AG10803 (cell line): ENCODE measurements at regions not wholly inside any gene's neighbourhood (a gene's known extent, or its start where the extent isn't known, plus 50 kb on each side); places are given as distances from the start of the nearest gene placed in this dataset.

Source experiments
- DNase-seq: peaks from one replicate; pipeline ENCODE4 v3.0.0; 2010; ENCODE audit warnings: low read depth
- H3K4me3 ChIP-seq: 2 replicates; pipeline ENCODE4 v1.5.1; 2011; ENCODE audit warnings: mild to moderate bottlenecking, low read length, control low read depth
- TF ChIP-seq, protein P1 (sequence below): conservative IDR thresholded peaks from 2 replicates; pipeline ENCODE4 v1.5.1; 2011; ENCODE audit warnings: mild to moderate bottlenecking, low read length, control low read depth, inconsistent platforms

DNA sequence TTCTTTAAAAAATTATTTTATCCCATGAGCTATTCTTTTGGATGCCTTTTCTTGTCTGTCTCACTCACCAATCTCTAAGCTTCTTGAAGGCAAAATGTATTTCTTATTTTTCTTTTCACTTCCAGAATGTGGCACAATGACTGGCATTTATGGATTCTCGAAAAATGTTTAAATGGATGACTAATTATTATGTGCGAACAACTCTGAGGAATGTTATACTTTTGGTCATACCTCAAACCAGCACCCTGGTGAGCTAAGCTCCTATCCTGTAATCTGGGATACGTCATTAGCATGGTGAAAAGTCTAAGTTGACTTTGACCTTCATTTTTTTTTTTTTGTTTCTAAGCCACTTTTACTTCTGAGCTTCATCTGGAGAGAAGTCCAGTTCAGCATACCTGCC is 214.0 kb upstream of the CEP162 start:
- H3K4me3 ChIP-seq = no peak overlapping the region
- DNase-seq = no peak
- TF ChIP-seq, protein P1, sequence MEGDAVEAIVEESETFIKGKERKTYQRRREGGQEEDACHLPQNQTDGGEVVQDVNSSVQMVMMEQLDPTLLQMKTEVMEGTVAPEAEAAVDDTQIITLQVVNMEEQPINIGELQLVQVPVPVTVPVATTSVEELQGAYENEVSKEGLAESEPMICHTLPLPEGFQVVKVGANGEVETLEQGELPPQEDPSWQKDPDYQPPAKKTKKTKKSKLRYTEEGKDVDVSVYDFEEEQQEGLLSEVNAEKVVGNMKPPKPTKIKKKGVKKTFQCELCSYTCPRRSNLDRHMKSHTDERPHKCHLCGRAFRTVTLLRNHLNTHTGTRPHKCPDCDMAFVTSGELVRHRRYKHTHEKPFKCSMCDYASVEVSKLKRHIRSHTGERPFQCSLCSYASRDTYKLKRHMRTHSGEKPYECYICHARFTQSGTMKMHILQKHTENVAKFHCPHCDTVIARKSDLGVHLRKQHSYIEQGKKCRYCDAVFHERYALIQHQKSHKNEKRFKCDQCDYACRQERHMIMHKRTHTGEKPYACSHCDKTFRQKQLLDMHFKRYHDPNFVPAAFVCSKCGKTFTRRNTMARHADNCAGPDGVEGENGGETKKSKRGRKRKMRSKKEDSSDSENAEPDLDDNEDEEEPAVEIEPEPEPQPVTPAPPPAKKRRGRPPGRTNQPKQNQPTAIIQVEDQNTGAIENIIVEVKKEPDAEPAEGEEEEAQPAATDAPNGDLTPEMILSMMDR = no peak

DNA sequence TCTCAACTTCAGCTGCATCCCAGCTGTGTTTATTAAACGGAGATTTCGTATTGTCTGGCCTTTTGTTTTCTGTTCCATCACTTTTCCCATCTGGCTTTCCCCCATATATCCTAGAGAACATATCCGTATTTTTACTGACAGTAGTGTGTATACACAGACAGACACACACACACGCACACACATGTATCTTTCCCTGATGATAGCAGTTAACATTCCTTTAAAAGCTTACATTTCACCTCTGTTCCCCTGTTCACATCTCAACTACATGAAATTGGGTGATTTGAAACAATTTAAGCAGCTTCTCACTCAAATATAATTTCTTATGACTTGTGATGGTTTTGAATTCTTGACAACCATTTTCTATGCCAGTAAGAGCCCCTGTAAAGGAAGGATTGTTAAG is 207.1 kb upstream of the CEP162 start:
- DNase-seq = no peak
- no peak overlapping the region for H3K4me3 ChIP-seq
- TF ChIP-seq, protein P1 = no peak

GRCh38 chr6:84432619-84433018 is 205.2 kb upstream of the CEP162 start:
- peak; percentile 36 for DNase-seq
- TF ChIP-seq, protein P1 = no peak
- H3K4me3 ChIP-seq = no peak overlapping the region

GRCh38 chr6:84428300-84428907 is 201.0 kb upstream of the CEP162 start:
- DNase-seq = peak; percentile 61
- TF ChIP-seq, protein P1 = peak; percentile 99

DNA sequence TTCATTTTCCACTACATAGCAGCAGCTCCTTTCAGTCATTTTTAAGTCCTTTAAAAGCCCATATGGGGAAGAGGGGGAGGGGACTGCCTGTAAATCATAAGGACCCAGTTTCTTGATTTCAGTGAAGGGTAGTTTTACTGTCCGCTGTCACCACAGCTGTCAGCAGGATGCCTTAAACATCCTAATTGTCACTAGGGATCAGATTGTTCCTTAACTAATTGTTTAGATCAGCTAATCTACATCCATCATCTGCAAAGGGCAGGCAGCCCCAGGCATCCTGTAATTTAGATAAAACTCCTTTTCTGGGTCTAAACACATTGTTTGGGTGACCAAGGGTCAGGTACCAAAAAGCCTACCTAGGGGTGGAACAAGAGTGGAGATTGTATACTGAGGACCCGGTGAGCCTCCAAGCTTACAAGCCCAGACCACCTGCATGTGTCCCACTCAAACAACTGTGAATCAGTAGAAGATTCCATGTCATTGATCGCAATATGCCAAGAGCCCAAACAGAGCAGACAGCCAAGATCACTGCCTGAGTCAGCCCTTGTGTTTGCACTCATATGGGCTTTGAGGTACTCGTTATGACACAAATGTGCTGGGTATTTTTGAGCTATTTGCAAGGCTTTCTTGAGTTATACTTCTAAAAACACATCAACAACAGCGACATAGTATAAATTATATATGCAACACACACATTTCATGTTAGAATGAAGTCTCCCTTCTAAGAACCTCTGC is 198.7 kb upstream of the CEP162 start:
- no peak overlapping the region for H3K4me3 ChIP-seq
- TF ChIP-seq, protein P1 = no peak
- DNase-seq = no peak

More at GRCh38 chr6:84428300-84428907, 201.0 kb upstream of the CEP162 start:
- no peak overlapping the region for H3K4me3 ChIP-seq

GRCh38 chr6:84424956-84425355 is 197.5 kb upstream of the CEP162 start:
- no peak for DNase-seq
- TF ChIP-seq, protein P1 = no peak
- H3K4me3 ChIP-seq = no peak overlapping the region
